ENCODE measurements at regions not wholly inside any gene's neighbourhood (a gene's known extent, or its start where the extent isn't known, plus 50 kb on each side); places are given as distances from the start of the nearest gene placed in this dataset.

GRCh38 chr13:64154514-64154913, 2738.9 kb upstream of the PCDH20 start:
- no peaks in the 10 kb centered on the region for H4K20me1 ChIP-seq (ENCODE audit: insufficient read depth, low read length)
- no peaks in the 10 kb centered on the region for H3K27me3 ChIP-seq (replicated peaks; ENCODE audit: insufficient read depth, low read length)
- no peak overlapping the region for H3K9ac ChIP-seq (ENCODE audit: low read length)
- H3K27ac ChIP-seq (ENCODE audit: low read length): no peak overlapping the region
- no peaks in the 10 kb centered on the region for H3F3A ChIP-seq (ENCODE audit: insufficient read depth, low read length)
- H3K9me3 ChIP-seq (replicated peaks; ENCODE audit: insufficient read depth, low read length): no peaks in the 10 kb centered on the region
- H3K4me2 ChIP-seq (ENCODE audit: low read depth, low read length): no peak overlapping the region
- H3K4me1 ChIP-seq (ENCODE audit: low read length): no peaks in the 10 kb centered on the region
- H3K9me2 ChIP-seq (replicated peaks; ENCODE audit: insufficient read depth, low read length): no peaks in the 10 kb centered on the region
- no peaks in the 10 kb centered on the region for H3K79me2 ChIP-seq (ENCODE audit: low read length)
- TF ChIP-seq EZH2phosphoT487 (IDR thresholded peaks at IDR 0.05; ENCODE audit: low read length) (no peak), EZH2 (optimal IDR thresholded peaks at IDR 0.05; ENCODE audit: low read depth, low read length) (no peak), CTCF (IDR thresholded peaks at IDR 0.05; ENCODE audit: low read length) (no peak)
- no peaks in the 10 kb centered on the region for H3K36me3 ChIP-seq (replicated peaks; ENCODE audit: insufficient read depth, low read length)
- no peak overlapping the region for H3K4me3 ChIP-seq (ENCODE audit: low read length)
- no peak overlapping the region for H2AFZ ChIP-seq (ENCODE audit: low read length)
- DNase-seq: no peak

- H3K4me1 ChIP-seq (ENCODE audit: low read length): no peaks in the 10 kb centered on the region
- H3K9me3 ChIP-seq (replicated peaks; ENCODE audit: insufficient read depth, low read length): no peaks in the 10 kb centered on the region
- H3F3A ChIP-seq (ENCODE audit: insufficient read depth, low read length): no peaks in the 10 kb centered on the region
- H3K27ac ChIP-seq (ENCODE audit: low read length): no peak overlapping the region
- H3K9me2 ChIP-seq (replicated peaks; ENCODE audit: insufficient read depth, low read length): no peaks in the 10 kb centered on the region
- no peak overlapping the region for H3K4me3 ChIP-seq (ENCODE audit: low read length)
- no peaks in the 10 kb centered on the region for H3K27me3 ChIP-seq (replicated peaks; ENCODE audit: insufficient read depth, low read length)
- no peak for DNase-seq
- no peaks in the 10 kb centered on the region for H3K36me3 ChIP-seq (replicated peaks; ENCODE audit: insufficient read depth, low read length)
- H3K4me2 ChIP-seq (ENCODE audit: low read depth, low read length): no peak overlapping the region
- no peaks in the 10 kb centered on the region for H4K20me1 ChIP-seq (ENCODE audit: insufficient read depth, low read length)
- TF ChIP-seq EZH2 (optimal IDR thresholded peaks at IDR 0.05; ENCODE audit: low read depth, low read length) (no peak), CTCF (IDR thresholded peaks at IDR 0.05; ENCODE audit: low read length) (no peak), EZH2phosphoT487 (IDR thresholded peaks at IDR 0.05; ENCODE audit: low read length) (no peak)
- no peak overlapping the region for H2AFZ ChIP-seq (ENCODE audit: low read length)
- H3K79me2 ChIP-seq (ENCODE audit: low read length): no peaks in the 10 kb centered on the region
- no peak overlapping the region for H3K9ac ChIP-seq (ENCODE audit: low read length)
These were observed 2715.0 kb upstream of the PCDH20 start for GRCh38 chr13:64130600-64130999.

GRCh38 chr13:64130171-64130570, 2714.5 kb upstream of the PCDH20 start:
- no peak overlapping the region for H3K4me2 ChIP-seq (ENCODE audit: low read depth, low read length)
- no peaks in the 10 kb centered on the region for H3F3A ChIP-seq (ENCODE audit: insufficient read depth, low read length)
- DNase-seq: no peak
- H3K4me3 ChIP-seq (ENCODE audit: low read length): no peak overlapping the region
- TF ChIP-seq CTCF (IDR thresholded peaks at IDR 0.05; ENCODE audit: low read length): no peak
- TF ChIP-seq EZH2phosphoT487 (IDR thresholded peaks at IDR 0.05; ENCODE audit: low read length): no peak
- no peak for TF ChIP-seq EZH2 (optimal IDR thresholded peaks at IDR 0.05; ENCODE audit: low read depth, low read length)
- H3K9ac ChIP-seq (ENCODE audit: low read length): no peak overlapping the region
- no peaks in the 10 kb centered on the region for H3K36me3 ChIP-seq (replicated peaks; ENCODE audit: insufficient read depth, low read length)
- H4K20me1 ChIP-seq (ENCODE audit: insufficient read depth, low read length): no peaks in the 10 kb centered on the region
- H3K9me2 ChIP-seq (replicated peaks; ENCODE audit: insufficient read depth, low read length): no peaks in the 10 kb centered on the region
- H3K27me3 ChIP-seq (replicated peaks; ENCODE audit: insufficient read depth, low read length): no peaks in the 10 kb centered on the region
- H3K79me2 ChIP-seq (ENCODE audit: low read length): no peaks in the 10 kb centered on the region
- no peak overlapping the region for H3K27ac ChIP-seq (ENCODE audit: low read length)
- H3K4me1 ChIP-seq (ENCODE audit: low read length): no peaks in the 10 kb centered on the region
- no peak overlapping the region for H2AFZ ChIP-seq (ENCODE audit: low read length)
- H3K9me3 ChIP-seq (replicated peaks; ENCODE audit: insufficient read depth, low read length): no peaks in the 10 kb centered on the region

Measured in MM.1S (cell line).